GM12874 (cell line): ENCODE measurements at regions not wholly inside any gene's neighbourhood (a gene's known extent, or its start where the extent isn't known, plus 50 kb on each side); places are given as distances from the start of the nearest gene placed in this dataset.
A peak's percentile ranks its signal among the peaks of the same experiment; 100 is the strongest.

Experiments used
- CTCF ChIP-seq: IDR thresholded peaks from 2 replicates; pipeline ENCODE4 v1.5.1; 2011; ENCODE audit warnings: low read depth, mild to moderate bottlenecking, control low read depth, low read length, moderate library complexity; ENCODE audit not compliant: insufficient read depth

GRCh38 chr2:120953843-120954584, 218.3 kb downstream of the GLI2 start:
- TF ChIP-seq CTCF: no peak

- no peak for TF ChIP-seq CTCF
These were observed 219.3 kb downstream of the GLI2 start for GRCh38 chr2:120954939-120955338.

- no peak for TF ChIP-seq CTCF
These were observed 219.8 kb downstream of the GLI2 start for GRCh38 chr2:120955427-120955826.

GRCh38 chr2:120956486-120957156, 221.0 kb downstream of the GLI2 start:
- no peak for TF ChIP-seq CTCF

GRCh38 chr2:120957905-120958304, 222.2 kb downstream of the GLI2 start:
- TF ChIP-seq CTCF: no peak

GRCh38 chr2:120958623-120959366, 223.1 kb downstream of the GLI2 start:
- TF ChIP-seq CTCF: 0 out of 2 replicates have a peak, but pooled peaks have one; percentile 20

GRCh38 chr2:120959426-120959825, 223.8 kb downstream of the GLI2 start:
- TF ChIP-seq CTCF: no peak
